GM10248 (cell line): ENCODE measurements at regions not wholly inside any gene's neighbourhood (a gene's known extent, or its start where the extent isn't known, plus 50 kb on each side); places are given as distances from the start of the nearest gene placed in this dataset.

Source experiments
- CTCF ChIA-PET: fragments of 300-600 bp; sonication (Branson Sonifier 250); formaldehyde crosslinking; extraction: SDS; loops from one replicate; lab custom pipeline; 2021; ENCODE audit warnings: antibody characterized with exemption; lab: Yijun Ruan, JAX
- POLR2A ChIA-PET: fragments of 350-650 bp; sonication (Branson Sonifier 250); formaldehyde crosslinking; extraction: SDS; loops from one replicate; lab custom pipeline; 2020; ENCODE audit warnings: antibody characterized with exemption; lab: Yijun Ruan, JAX
- DNase-seq: peaks from one replicate; pipeline ENCODE4 v3.0.0; 2012; ENCODE audit errors: extremely low spot score
- CTCF ChIP-seq: IDR thresholded peaks from 2 replicates; pipeline ENCODE4 v1.5.1; 2012; ENCODE audit warnings: mild to moderate bottlenecking, low read depth; ENCODE audit errors: extremely low read depth, missing control alignments, control extremely low read depth

GRCh38 chr9:126221480-126221879 is 105.1 kb upstream of the MVB12B start:
- ChIA-PET CTCF (no interaction called here), POLR2A (no interaction called here)
- no peak for TF ChIP-seq CTCF
- no peak for DNase-seq

- CTCF ChIA-PET: no interaction called here
- DNase-seq: no peak
- no peak for TF ChIP-seq CTCF
- POLR2A ChIA-PET: no interaction called here
Measured at GRCh38 chr9:126222363-126222834, 104.2 kb upstream of the MVB12B start.

- TF ChIP-seq CTCF: no peak
- DNase-seq: no peak
- CTCF ChIA-PET: interaction anchor here (2.1 kb wide), 1 partner anchor 815 kb away, joined by 5 read pairs; no protein-coding TSS in a partner anchor
- POLR2A ChIA-PET: no interaction called here
Measured at GRCh38 chr9:126222835-126223431, 103.7 kb upstream of the MVB12B start.

- no peak for DNase-seq
- TF ChIP-seq CTCF: no peak
- POLR2A ChIA-PET: no interaction called here
- CTCF ChIA-PET: interaction anchor here (2.1 kb wide), 1 partner anchor 816 kb away, joined by 5 read pairs; no protein-coding TSS in a partner anchor
Measured at GRCh38 chr9:126223798-126224531, 102.7 kb upstream of the MVB12B start.

- DNase-seq: no peak
Measured at GRCh38 chr9:126225611-126226609, 100.7 kb upstream of the MVB12B start.

More at GRCh38 chr9:126225611-126226609, 100.7 kb upstream of the MVB12B start:
- ChIA-PET POLR2A (no interaction called here), CTCF (interaction anchor here (1.5 kb wide), 1 partner anchor 818 kb away, joined by 5 read pairs; no protein-coding TSS in a partner anchor)
- TF ChIP-seq CTCF: no peak
